ENCODE measurements at regions not wholly inside any gene's neighbourhood (a gene's known extent, or its start where the extent isn't known, plus 50 kb on each side); places are given as distances from the start of the nearest gene placed in this dataset.
A peak's percentile ranks its signal among the peaks of the same experiment; 100 is the strongest.

DNA sequence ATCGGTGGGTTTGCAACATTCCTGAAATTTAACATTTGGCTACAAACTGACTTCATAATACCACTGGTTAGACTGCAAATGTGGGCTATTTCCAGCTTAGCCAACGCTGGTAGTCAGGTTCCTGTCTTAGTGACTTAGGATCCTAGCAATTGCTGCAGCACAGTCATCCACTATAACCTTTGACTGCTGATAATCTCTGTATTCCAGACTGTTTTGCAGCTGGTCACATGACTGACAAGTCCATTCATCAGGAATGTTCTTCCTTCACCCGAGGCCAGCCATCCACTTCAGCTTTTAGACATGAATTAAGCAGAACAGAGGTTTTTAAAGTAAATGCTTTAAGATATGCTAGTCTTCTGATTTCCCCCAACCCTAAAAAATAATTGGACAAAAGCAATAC is 425.9 kb upstream of the MPDZ start:
- TF ChIP-seq CTCF (conservative IDR thresholded peaks at IDR 0.05; ENCODE audit: low read depth, low read length), result no peak
- H3K4me3 ChIP-seq (ENCODE audit: low read length), result no peak overlapping the region

DNA sequence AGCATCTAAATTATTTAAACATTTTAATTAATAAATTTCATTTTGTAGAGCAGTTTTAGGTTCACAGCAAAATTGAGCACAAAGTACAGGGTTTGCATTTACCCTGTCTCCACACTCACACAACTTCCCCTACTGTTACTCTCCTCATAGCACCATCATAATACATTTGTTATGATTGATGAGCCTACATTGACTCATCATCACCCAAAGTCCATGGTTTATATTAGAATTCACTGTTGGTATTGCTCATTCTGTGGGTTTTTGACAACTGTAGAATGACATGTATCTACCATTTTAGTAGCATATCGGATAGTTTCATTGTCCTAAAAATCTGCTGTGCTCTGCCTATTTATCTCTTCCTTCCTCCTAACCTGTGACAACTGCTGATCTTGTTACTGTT is 411.1 kb upstream of the MPDZ start:
- no peak for TF ChIP-seq CTCF (conservative IDR thresholded peaks at IDR 0.05; ENCODE audit: low read depth, low read length)
- no peak overlapping the region for H3K4me3 ChIP-seq (ENCODE audit: low read length)
- no peak for DNase-seq (ENCODE audit: low read depth)

More for the DNA sequence above, 425.9 kb upstream of the MPDZ start:
- no peak for DNase-seq (ENCODE audit: low read depth)

DNA sequence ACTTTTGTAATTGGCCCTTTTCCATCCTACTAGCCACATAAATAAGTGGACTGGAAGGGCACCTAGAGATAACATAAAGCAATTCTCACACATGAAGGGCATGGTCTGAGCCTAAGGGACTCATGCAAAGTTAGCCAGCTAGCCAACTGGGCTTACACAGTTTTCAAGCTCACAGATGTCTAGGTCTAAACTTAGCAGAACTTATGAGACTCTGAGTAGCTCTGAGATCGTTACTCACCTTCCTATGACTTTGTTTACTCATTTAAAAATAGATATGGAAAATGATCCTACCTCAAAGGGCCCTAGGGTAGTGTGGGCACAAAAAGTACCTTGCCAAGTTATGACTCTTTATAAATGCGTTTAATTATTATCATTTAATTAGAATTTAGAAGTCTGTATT is 410.4 kb upstream of the MPDZ start:
- no peak for TF ChIP-seq CTCF (conservative IDR thresholded peaks at IDR 0.05; ENCODE audit: low read depth, low read length)
- no peak overlapping the region for H3K4me3 ChIP-seq (ENCODE audit: low read length)
- no peak for DNase-seq (ENCODE audit: low read depth)

GRCh38 chr9:13688990-13689600 is 409.6 kb upstream of the MPDZ start:
- DNase-seq (ENCODE audit: low read depth), result no peak
- H3K4me3 ChIP-seq (ENCODE audit: low read length), result no peak overlapping the region
- TF ChIP-seq CTCF (conservative IDR thresholded peaks at IDR 0.05; ENCODE audit: low read depth, low read length), result peak; percentile 65

- no peak for TF ChIP-seq CTCF (conservative IDR thresholded peaks at IDR 0.05; ENCODE audit: low read depth, low read length)
- no peak overlapping the region for H3K4me3 ChIP-seq (ENCODE audit: low read length)
- no peak for DNase-seq (ENCODE audit: low read depth)
These were observed 408.9 kb upstream of the MPDZ start for GRCh38 chr9:13688223-13688989.

DNA sequence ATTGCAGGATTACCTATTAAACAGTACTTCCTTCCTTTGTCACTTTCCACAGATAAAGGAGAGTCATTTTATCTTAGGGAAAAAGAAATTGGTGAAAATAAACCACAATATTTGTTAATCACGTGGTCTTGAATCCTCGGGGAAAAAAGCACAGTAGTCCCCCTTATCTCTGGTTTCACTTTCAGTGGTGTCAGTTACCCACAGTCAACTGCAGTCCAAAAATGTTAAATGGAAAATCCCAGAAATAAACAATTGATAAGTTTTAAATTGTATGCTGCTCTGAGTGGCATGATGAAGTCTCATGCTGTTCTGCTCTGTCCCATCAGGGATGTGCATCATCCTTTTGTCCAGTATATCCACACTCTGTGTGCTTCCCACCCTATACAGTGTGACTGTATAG is 405.2 kb upstream of the MPDZ start:
- no peak for TF ChIP-seq CTCF (conservative IDR thresholded peaks at IDR 0.05; ENCODE audit: low read depth, low read length)
- H3K4me3 ChIP-seq (ENCODE audit: low read length), result no peak overlapping the region
- no peak for DNase-seq (ENCODE audit: low read depth)

DNA sequence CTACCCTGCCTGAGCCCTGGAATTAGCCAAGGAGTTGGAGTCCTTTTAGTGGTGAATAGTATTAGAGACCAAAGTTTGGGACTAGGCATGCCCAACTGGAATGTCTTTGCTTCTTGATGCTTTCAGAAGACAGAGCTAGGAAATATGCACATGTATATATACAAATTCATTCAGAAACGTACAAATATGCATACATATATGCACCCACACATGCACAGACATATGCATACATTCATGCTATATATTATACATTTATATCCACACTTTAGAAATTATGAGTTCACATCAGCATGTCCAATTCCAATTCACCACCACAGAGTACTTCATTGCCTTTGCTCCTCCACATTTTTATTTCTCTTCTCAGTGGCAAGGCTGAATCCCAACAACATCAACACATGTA is 398.3 kb upstream of the MPDZ start:
- no peak overlapping the region for H3K4me3 ChIP-seq (ENCODE audit: low read length)
- no peak for DNase-seq (ENCODE audit: low read depth)
- TF ChIP-seq CTCF (conservative IDR thresholded peaks at IDR 0.05; ENCODE audit: low read depth, low read length), result no peak
